ENCODE measurements at regions not wholly inside any gene's neighbourhood (a gene's known extent, or its start where the extent isn't known, plus 50 kb on each side); places are given as distances from the start of the nearest gene placed in this dataset.

- intact Hi-C loops (cut with DNase I) = no loop called here
- Histone ChIP-seq H3K27me3 (no peaks in the 10 kb centered on the region), H3K9me3 (no peaks in the 10 kb centered on the region), H3K36me3 (no peaks in the 10 kb centered on the region), H3K27ac (no peak overlapping the region), H3K4me1 (no peaks in the 10 kb centered on the region), H3K4me3 (no peak overlapping the region)
- WGBS, 2 donors = 23 to 59% methylated on average over 3 of the region's 3 CpGs
- TF ChIP-seq POLR2A (IDR thresholded peaks at IDR 0.05) (no peak), CTCF (IDR thresholded peaks at IDR 0.05) (no peak)
- no peak for DNase-seq
Measured at GRCh38 chr6:142617158-142617557, 315.4 kb downstream of the ADGRG6 start.

- intact Hi-C loops (cut with DNase I) = no loop called here
- Histone ChIP-seq H3K27ac (no peak overlapping the region), H3K27me3 (no peaks in the 10 kb centered on the region), H3K36me3 (no peaks in the 10 kb centered on the region), H3K4me3 (no peak overlapping the region), H3K9me3 (no peaks in the 10 kb centered on the region), H3K4me1 (no peaks in the 10 kb centered on the region)
- no peak for TF ChIP-seq POLR2A (IDR thresholded peaks at IDR 0.05)
- TF ChIP-seq CTCF (IDR thresholded peaks at IDR 0.05) = no peak
- WGBS, 2 donors = 77 to 81% methylated on average over 2 of the region's 2 CpGs
- no peak for DNase-seq
Measured at GRCh38 chr6:142621822-142622221, 320.0 kb downstream of the ADGRG6 start.

GRCh38 chr6:142624978-142625715 is 319.8 kb downstream of the HIVEP2 start:
- TF ChIP-seq CTCF (IDR thresholded peaks at IDR 0.05) (no peak), POLR2A (IDR thresholded peaks at IDR 0.05) (no peak)
- Histone ChIP-seq H3K4me1 (no peaks in the 10 kb centered on the region), H3K4me3 (no peak overlapping the region), H3K27me3 (no peaks in the 10 kb centered on the region), H3K9me3 (no peaks in the 10 kb centered on the region), H3K27ac (no peak overlapping the region), H3K36me3 (no peaks in the 10 kb centered on the region)
- 68 to 70% methylated on average over 2 of the region's 2 CpGs for WGBS, 2 donors
- intact Hi-C loops (cut with DNase I) = no loop called here
- no peak for DNase-seq

GRCh38 chr6:142627474-142627873 is 317.5 kb downstream of the HIVEP2 start:
- intact Hi-C loops (cut with DNase I) = no loop called here
- Histone ChIP-seq H3K36me3 (no peaks in the 10 kb centered on the region), H3K4me1 (no peaks in the 10 kb centered on the region), H3K4me3 (no peak overlapping the region), H3K27me3 (no peaks in the 10 kb centered on the region), H3K9me3 (no peaks in the 10 kb centered on the region), H3K27ac (no peak overlapping the region)
- TF ChIP-seq CTCF (IDR thresholded peaks at IDR 0.05) (no peak), POLR2A (IDR thresholded peaks at IDR 0.05) (no peak)
- DNase-seq = no peak
- 74 to 82% methylated on average over 3 of the region's 3 CpGs for WGBS, 2 donors

- TF ChIP-seq POLR2A (IDR thresholded peaks at IDR 0.05) = no peak
- Histone ChIP-seq H3K27me3 (no peaks in the 10 kb centered on the region), H3K4me3 (no peak overlapping the region), H3K27ac (no peak overlapping the region), H3K9me3 (no peaks in the 10 kb centered on the region), H3K4me1 (no peaks in the 10 kb centered on the region), H3K36me3 (no peaks in the 10 kb centered on the region)
- intact Hi-C loops (cut with DNase I) = no loop called here
- WGBS, 2 donors = 78 to 92% methylated on average over 2 of the region's 2 CpGs
- DNase-seq = no peak
Measured at GRCh38 chr6:142631517-142632385, 313.2 kb downstream of the HIVEP2 start.

Measured in esophagus squamous epithelium (tissue), 5 donors.